Breast epithelium (tissue), 3 donors: ENCODE measurements at regions not wholly inside any gene's neighbourhood (a gene's known extent, or its start where the extent isn't known, plus 50 kb on each side); places are given as distances from the start of the nearest gene placed in this dataset.

Experiments
- POLR2A ChIP-seq: fragments of 450-650 bp; IDR thresholded peaks from one replicate; pipeline ENCODE4 v1.6.1; 2016; ENCODE audit warnings: antibody characterized with exemption, mild to moderate bottlenecking, moderate library complexity
- POLR2AphosphoS5 ChIP-seq, 3 donors: sonication (generic); formaldehyde crosslinking; IDR thresholded peaks; one replicate each; pipeline ENCODE4 v1.6.1; 2017; ENCODE audit warnings: antibody characterized with exemption in 3 of 3
- TF ChIP-seq, protein P1 (sequence below), 3 donors: fragments of 450-650 bp; IDR thresholded peaks; one replicate each; pipeline ENCODE4 v1.5.1; 2016 to 2017; ENCODE audit warnings: antibody characterized with exemption in 3 of 3, mild to moderate bottlenecking in 3 of 3, moderate library complexity in 3 of 3

DNA sequence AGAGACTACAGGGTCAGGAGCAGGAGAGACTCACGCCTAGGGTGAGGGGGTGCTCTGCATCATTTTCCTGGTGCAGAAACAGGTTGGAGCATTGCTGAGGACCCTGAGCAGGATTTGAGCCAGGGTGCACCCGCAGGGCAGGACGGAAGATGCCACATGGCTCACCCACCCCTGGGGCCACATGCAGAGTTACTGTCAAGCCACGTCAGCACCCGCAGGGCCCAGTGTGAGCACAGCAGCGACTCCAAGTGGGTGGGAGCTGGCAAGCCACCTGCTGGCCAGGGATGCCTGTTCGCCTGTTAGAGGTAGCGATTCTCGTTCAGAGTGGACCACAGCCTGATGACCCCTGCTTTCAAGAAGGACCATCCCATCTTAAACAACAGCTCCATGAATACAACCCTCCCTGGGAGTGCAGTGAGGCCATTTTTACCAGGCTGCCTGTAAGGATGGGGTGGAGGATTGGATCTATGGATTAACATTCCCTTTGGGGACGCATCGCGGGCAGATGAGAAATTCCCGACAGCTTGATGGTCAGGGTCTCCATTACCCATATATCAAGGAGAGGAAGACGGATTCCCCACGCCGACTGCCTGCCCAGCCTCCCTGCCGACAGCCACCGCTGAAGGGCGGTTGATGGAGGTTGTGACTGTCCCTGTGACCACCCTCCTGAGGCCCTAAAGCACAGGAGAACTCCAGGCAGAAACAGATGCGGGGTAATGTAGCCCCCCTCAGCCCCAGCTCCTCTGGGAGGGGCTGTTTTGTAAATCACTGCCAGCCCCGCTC, 101.1 kb upstream of the RET start:
- TF ChIP-seq, protein P1, sequence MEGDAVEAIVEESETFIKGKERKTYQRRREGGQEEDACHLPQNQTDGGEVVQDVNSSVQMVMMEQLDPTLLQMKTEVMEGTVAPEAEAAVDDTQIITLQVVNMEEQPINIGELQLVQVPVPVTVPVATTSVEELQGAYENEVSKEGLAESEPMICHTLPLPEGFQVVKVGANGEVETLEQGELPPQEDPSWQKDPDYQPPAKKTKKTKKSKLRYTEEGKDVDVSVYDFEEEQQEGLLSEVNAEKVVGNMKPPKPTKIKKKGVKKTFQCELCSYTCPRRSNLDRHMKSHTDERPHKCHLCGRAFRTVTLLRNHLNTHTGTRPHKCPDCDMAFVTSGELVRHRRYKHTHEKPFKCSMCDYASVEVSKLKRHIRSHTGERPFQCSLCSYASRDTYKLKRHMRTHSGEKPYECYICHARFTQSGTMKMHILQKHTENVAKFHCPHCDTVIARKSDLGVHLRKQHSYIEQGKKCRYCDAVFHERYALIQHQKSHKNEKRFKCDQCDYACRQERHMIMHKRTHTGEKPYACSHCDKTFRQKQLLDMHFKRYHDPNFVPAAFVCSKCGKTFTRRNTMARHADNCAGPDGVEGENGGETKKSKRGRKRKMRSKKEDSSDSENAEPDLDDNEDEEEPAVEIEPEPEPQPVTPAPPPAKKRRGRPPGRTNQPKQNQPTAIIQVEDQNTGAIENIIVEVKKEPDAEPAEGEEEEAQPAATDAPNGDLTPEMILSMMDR (IDR thresholded peaks at IDR 0.05) = no peak
- TF ChIP-seq POLR2AphosphoS5 (IDR thresholded peaks at IDR 0.05) (no peak), POLR2A (no peak)
